Loucy (cell line): ENCODE measurements at regions not wholly inside any gene's neighbourhood (a gene's known extent, or its start where the extent isn't known, plus 50 kb on each side); places are given as distances from the start of the nearest gene placed in this dataset.

ENCODE experiments used
- EZH2phosphoT487 ChIP-seq: fragments of 200-600 bp; IDR thresholded peaks from 2 replicates; pipeline ENCODE4 v1.6.1; 2018; ENCODE audit warnings: antibody characterized with exemption, mild to moderate bottlenecking, moderate library complexity, borderline replicate concordance
- TF ChIP-seq, protein P1 (sequence below): fragments of 200-600 bp; sonication (generic); conservative IDR thresholded peaks from 2 replicates; pipeline ENCODE4 v1.5.1; 2014; ENCODE audit warnings: mild to moderate bottlenecking, antibody characterized with exemption, low read length

DNA sequence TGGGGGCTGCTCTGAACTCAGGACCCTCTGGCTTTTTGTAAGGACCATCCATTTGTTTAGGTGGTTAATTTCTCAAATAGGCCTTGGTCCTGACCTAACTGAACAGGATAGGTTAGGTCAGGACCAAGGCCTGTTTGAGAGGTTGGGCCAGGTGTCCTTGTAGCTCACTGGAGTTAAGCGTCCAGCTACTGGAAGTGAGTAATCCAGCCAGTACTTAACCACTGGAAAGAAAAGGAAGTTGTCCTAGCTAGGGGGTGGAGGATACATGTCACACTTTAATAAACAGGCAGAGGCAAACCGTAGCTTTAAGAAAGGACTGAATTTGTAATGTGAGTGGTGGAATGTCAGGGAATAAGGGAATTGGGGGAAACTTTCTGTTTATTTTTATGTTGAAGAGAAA, 96.0 kb downstream of the GPR85 start:
- TF ChIP-seq, protein P1, sequence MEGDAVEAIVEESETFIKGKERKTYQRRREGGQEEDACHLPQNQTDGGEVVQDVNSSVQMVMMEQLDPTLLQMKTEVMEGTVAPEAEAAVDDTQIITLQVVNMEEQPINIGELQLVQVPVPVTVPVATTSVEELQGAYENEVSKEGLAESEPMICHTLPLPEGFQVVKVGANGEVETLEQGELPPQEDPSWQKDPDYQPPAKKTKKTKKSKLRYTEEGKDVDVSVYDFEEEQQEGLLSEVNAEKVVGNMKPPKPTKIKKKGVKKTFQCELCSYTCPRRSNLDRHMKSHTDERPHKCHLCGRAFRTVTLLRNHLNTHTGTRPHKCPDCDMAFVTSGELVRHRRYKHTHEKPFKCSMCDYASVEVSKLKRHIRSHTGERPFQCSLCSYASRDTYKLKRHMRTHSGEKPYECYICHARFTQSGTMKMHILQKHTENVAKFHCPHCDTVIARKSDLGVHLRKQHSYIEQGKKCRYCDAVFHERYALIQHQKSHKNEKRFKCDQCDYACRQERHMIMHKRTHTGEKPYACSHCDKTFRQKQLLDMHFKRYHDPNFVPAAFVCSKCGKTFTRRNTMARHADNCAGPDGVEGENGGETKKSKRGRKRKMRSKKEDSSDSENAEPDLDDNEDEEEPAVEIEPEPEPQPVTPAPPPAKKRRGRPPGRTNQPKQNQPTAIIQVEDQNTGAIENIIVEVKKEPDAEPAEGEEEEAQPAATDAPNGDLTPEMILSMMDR = no peak
- TF ChIP-seq EZH2phosphoT487 = no peak
